ENCODE measurements at regions not wholly inside any gene's neighbourhood (a gene's known extent, or its start where the extent isn't known, plus 50 kb on each side); places are given as distances from the start of the nearest gene placed in this dataset.
A peak's percentile ranks its signal among the peaks of the same experiment; 100 is the strongest.

DNA sequence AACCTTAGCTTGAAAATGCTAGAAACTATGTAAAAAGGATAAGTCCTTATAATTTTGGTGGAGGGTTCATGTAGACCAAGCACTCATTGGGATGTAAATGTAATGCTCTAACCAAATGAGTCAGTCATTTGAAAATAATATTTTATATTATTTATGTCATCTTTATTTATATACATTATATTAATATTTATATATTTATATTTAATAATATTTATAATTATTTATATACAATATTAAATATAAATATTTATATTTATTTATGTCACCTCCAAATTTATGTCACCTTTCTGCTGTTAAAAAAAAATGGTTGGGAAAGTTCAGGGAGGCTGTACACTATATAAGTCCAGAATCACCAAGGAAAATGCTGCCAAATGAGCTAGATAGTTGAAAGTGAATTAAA lies 254.3 kb downstream of the FIGN start:
- Mint-ChIP-seq H3K27ac (ENCODE audit: unreplicated experiment) (no peak overlapping the region), H3K27me3 (ENCODE audit: low read depth) (no peaks in the 10 kb centered on the region), H3K9me3 (peaks cover 7% of the 10 kb centered on the region), H3K4me1 (no peaks in the 10 kb centered on the region), H3K4me3 (no peak overlapping the region), H3K36me3 (ENCODE audit: low read depth) (no peaks in the 10 kb centered on the region)
- TF ChIP-seq, protein P1, sequence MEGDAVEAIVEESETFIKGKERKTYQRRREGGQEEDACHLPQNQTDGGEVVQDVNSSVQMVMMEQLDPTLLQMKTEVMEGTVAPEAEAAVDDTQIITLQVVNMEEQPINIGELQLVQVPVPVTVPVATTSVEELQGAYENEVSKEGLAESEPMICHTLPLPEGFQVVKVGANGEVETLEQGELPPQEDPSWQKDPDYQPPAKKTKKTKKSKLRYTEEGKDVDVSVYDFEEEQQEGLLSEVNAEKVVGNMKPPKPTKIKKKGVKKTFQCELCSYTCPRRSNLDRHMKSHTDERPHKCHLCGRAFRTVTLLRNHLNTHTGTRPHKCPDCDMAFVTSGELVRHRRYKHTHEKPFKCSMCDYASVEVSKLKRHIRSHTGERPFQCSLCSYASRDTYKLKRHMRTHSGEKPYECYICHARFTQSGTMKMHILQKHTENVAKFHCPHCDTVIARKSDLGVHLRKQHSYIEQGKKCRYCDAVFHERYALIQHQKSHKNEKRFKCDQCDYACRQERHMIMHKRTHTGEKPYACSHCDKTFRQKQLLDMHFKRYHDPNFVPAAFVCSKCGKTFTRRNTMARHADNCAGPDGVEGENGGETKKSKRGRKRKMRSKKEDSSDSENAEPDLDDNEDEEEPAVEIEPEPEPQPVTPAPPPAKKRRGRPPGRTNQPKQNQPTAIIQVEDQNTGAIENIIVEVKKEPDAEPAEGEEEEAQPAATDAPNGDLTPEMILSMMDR (conservative IDR thresholded peaks at IDR 0.05), result no peak
- no peak for DNase-seq (ENCODE audit: low read depth, low spot score)

GRCh38 chr2:163479599-163479998 lies 256.2 kb downstream of the FIGN start:
- Mint-ChIP-seq H3K9me3 (peaks cover 7% of the 10 kb centered on the region), H3K27ac (ENCODE audit: unreplicated experiment) (no peak overlapping the region), H3K27me3 (ENCODE audit: low read depth) (no peaks in the 10 kb centered on the region), H3K36me3 (ENCODE audit: low read depth) (no peaks in the 10 kb centered on the region), H3K4me1 (peaks cover 4% of the 10 kb centered on the region), H3K4me3 (no peak overlapping the region)
- TF ChIP-seq, protein P1 (conservative IDR thresholded peaks at IDR 0.05), result no peak
- DNase-seq (ENCODE audit: low read depth, low spot score), result no peak

- Mint-ChIP-seq H3K9me3 (peaks cover 7% of the 10 kb centered on the region), H3K36me3 (ENCODE audit: low read depth) (no peaks in the 10 kb centered on the region), H3K4me3 (no peak overlapping the region), H3K4me1 (peaks cover 9% of the 10 kb centered on the region), H3K27ac (ENCODE audit: unreplicated experiment) (no peak overlapping the region), H3K27me3 (ENCODE audit: low read depth) (no peaks in the 10 kb centered on the region)
- TF ChIP-seq, protein P1 (conservative IDR thresholded peaks at IDR 0.05), result no peak
- no peak for DNase-seq (ENCODE audit: low read depth, low spot score)
Observed at GRCh38 chr2:163475815-163476214, 260.0 kb downstream of the FIGN start.

GRCh38 chr2:163474889-163475288 lies 260.9 kb downstream of the FIGN start:
- no peaks in the 10 kb centered on the region for H3K27me3 Mint-ChIP-seq (ENCODE audit: low read depth)
- no peak for DNase-seq (ENCODE audit: low read depth, low spot score)
- TF ChIP-seq, protein P1 (conservative IDR thresholded peaks at IDR 0.05), result no peak
- no peak overlapping the region for H3K27ac Mint-ChIP-seq (ENCODE audit: unreplicated experiment)
- H3K4me3 Mint-ChIP-seq, result no peak overlapping the region
- H3K4me1 Mint-ChIP-seq, result peaks cover 9% of the 10 kb centered on the region
- H3K36me3 Mint-ChIP-seq (ENCODE audit: low read depth), result no peaks in the 10 kb centered on the region
- peaks cover 7% of the 10 kb centered on the region for H3K9me3 Mint-ChIP-seq

GRCh38 chr2:163474319-163474744 lies 261.5 kb downstream of the FIGN start:
- Mint-ChIP-seq H3K9me3 (peaks cover 7% of the 10 kb centered on the region), H3K27ac (ENCODE audit: unreplicated experiment) (no peak overlapping the region), H3K4me3 (no peak overlapping the region), H3K27me3 (ENCODE audit: low read depth) (no peaks in the 10 kb centered on the region), H3K4me1 (peaks cover 11% of the 10 kb centered on the region), H3K36me3 (ENCODE audit: low read depth) (no peaks in the 10 kb centered on the region)
- DNase-seq (ENCODE audit: low read depth, low spot score), result no peak
- TF ChIP-seq, protein P1 (conservative IDR thresholded peaks at IDR 0.05), result no peak

DNA sequence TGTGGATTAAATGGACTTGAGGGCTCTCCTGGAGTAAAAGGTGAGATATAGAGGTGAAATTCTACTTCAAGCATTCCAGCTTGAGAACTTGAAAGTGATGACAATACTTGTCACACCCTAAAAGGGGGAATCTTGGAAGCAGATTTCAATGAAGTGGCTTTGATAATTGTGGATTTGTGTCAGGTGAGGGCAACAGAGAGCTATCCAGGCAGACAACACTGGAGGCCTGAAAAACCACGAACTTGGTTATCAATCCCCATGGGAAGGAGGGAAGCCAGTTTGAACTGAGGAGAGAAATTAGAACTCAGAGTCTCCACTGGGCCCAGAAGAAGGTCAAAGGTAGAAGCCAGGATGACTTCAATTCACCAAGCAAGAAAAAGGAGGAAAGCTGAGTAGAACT lies 263.9 kb downstream of the FIGN start:
- Mint-ChIP-seq H3K27me3 (ENCODE audit: low read depth) (no peaks in the 10 kb centered on the region), H3K4me3 (no peak overlapping the region), H3K4me1 (peaks cover 19% of the 10 kb centered on the region), H3K36me3 (ENCODE audit: low read depth) (no peaks in the 10 kb centered on the region), H3K27ac (ENCODE audit: unreplicated experiment) (no peak overlapping the region), H3K9me3 (no peaks in the 10 kb centered on the region)
- DNase-seq (ENCODE audit: low read depth, low spot score), result no peak
- TF ChIP-seq, protein P1 (conservative IDR thresholded peaks at IDR 0.05), result peak; percentile 47
